Fibroblast of lung (primary cell): ENCODE measurements at regions not wholly inside any gene's neighbourhood (a gene's known extent, or its start where the extent isn't known, plus 50 kb on each side); places are given as distances from the start of the nearest gene placed in this dataset.
"Not testable (repeated sequence)": the region's sequence is repeated elsewhere in the genome, so short reads cannot be mapped to it uniquely, and the experiment has no call there.

Source experiments
- CTCF ChIP-seq, 2 donors: IDR thresholded peaks in 1 of 2; conservative IDR thresholded peaks in 1 of 2; 1 replicate in 1 of 2; 2 replicates in 1 of 2; pipeline ENCODE4 v1.5.1; 2011 to 2012; ENCODE audit warnings: low read length in 2 of 2, control low read depth in 1 of 2, inconsistent platforms in 1 of 2, low read depth in 1 of 2, mild to moderate bottlenecking in 1 of 2
- EZH2 ChIP-seq: IDR thresholded peaks from 2 replicates; pipeline ENCODE4 v1.5.1; 2012; ENCODE audit warnings: low read length, control low read depth, mild to moderate bottlenecking; ENCODE audit errors: missing control alignments

- TF ChIP-seq CTCF (conservative IDR thresholded peaks at IDR 0.05 in 1 of 2, IDR thresholded peaks at IDR 0.05 in 1 of 2; ENCODE audit: low read depth in 1 of 2, low read length in 2 of 2); EZH2: not testable (repeated sequence)
Observed at GRCh38 chr15:20232457-20232856, 309.1 kb downstream of the GOLGA6L6 start.
